ENCODE measurements at regions not wholly inside any gene's neighbourhood (a gene's known extent, or its start where the extent isn't known, plus 50 kb on each side); places are given as distances from the start of the nearest gene placed in this dataset.
"Not testable (repeated sequence)": the region's sequence is repeated elsewhere in the genome, so short reads cannot be mapped to it uniquely, and the experiment has no call there.

DNA sequence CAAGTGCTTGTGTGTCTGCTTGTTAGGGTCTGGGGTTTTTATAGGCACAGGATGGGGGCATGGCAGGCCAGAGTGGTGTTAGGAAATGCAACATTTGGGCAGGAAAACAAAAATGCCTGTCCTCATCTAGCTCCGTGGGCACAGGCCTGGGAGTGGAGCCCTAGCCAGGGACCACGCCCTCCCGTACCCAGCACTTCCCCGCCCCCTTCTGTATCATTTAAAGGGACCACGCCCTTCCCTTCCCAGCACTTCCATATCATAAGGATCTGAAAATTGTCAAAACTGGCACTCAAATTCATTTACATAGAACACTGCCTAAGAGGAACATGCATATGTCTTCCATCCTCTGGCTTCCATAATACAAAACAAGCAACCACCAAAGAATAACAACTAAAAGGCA lies 185.8 kb downstream of the B3GLCT start:
- DNase-seq, result no peak

DNA sequence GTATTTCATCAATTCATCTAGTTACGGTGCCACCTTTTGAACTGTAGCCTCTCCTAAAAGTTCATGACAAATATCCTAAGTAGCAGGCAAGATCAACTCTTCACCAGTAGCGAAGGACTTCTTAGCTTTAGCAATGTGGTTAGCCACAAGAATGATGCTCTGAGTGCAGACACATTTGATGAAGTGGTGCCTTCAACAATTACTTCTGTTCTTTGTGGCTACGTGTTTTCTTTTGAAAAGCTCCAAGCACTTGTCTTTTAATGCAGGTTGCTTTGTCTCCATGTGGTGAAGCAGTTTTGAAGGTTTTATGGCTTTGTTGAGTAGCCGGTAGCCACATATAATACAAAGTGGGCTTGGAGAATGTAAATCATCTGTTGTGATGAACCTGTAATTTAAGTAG lies 194.7 kb downstream of the B3GLCT start:
- no peak for DNase-seq

DNA sequence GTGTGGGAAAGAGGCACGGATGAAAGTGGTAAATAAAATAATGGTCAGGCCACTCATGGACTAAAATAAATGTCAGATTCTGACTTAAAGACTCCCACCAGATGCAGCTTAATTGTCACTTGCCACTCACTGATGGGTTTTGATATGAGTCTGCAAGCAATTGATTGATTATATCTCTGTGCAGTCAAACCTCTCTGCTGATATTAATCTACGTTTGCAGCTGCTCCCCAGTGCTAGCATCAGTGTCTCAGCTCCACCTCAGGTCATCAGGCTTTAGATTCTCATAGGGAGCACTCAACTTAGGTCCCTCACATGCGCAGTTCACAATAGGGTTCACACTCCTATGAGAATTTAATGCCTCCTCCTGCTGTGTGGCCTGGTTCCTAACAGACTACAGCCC lies 195.3 kb downstream of the B3GLCT start:
- DNase-seq, result no peak

- DNase-seq, result no peak
Measured at GRCh38 chr13:31399690-31400089, 199.9 kb downstream of the B3GLCT start.

GRCh38 chr13:31403711-31404110 lies 203.9 kb downstream of the B3GLCT start:
- not testable (repeated sequence) for DNase-seq

- no peak for DNase-seq
Measured at GRCh38 chr13:31408927-31409326, 209.2 kb downstream of the B3GLCT start.

DNA sequence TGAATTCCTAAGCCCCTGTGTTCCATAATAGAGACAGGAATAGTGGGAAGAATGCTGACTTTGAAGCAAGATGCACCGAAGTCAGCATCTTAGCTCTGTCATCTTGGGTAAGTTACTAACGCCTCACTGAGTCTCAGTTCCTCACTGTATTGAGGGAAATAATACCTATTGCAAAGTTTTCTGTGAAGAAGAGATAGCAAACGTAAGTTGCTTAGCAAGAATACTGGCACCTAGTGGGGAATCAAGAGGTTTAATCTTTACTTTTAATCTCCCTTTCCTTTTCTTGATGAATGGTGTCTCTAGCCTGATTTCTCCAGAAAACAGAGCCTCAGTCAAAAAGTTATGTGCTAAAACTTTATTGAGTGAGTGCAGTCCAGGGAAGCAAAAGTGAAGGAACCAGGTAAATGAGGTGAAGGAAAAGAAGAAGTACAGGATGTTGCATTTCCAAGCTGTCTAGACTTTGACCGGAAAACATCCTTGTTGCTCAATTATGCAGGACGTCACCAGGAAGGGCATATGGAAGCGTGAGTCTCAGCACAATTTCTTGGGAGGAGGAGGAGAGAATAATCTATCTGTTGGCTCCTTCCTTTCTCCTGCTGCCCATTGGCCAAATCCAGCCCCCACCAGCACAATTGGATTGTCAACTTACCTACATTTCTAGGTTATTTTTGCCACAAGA lies 210.0 kb downstream of the B3GLCT start:
- DNase-seq, result no peak

- DNase-seq, result no peak
Measured at GRCh38 chr13:31413516-31413915, 213.7 kb downstream of the B3GLCT start.

DNA sequence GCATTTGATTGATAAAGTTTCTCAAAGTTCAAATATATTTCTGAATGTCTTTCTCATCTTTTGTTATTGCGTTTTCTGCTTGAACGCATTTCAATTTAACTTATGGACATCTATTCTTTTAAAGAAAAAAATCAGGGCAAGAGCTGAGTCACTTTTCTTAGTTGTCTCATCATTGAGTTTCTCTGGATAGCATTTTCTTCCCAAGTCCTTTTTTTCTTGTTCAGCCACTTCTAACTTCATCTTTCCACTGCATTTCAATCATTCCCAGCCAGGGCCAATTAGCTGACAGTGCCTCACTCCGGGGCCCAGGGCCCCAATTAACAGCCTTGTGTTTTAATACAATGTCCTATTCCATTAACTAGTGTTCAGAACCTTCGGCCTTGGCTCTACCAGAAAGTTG lies 216.3 kb downstream of the B3GLCT start:
- no peak for DNase-seq

DNA sequence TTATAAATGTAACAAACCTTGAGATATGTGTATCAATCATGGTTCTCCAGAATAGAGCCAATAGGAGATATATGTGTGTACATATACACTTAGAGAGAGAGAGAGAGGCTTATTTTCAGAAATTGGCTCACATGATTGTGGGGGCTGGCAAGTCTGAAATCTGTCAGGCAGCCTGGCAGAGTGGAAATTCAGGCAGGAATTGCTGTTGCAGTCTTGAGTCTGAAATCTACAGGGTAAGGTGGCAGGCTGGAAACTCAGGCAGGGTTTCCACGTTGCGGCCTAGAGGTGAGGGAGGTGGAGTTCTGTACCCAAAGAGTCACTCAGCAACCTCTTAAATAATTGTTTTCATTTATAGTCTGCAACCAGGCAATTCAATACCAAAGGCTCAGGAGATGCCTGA lies 218.4 kb downstream of the B3GLCT start:
- DNase-seq, result no peak

- no peak for DNase-seq
Measured at GRCh38 chr13:31421756-31422155, 222.0 kb downstream of the B3GLCT start.

DNA sequence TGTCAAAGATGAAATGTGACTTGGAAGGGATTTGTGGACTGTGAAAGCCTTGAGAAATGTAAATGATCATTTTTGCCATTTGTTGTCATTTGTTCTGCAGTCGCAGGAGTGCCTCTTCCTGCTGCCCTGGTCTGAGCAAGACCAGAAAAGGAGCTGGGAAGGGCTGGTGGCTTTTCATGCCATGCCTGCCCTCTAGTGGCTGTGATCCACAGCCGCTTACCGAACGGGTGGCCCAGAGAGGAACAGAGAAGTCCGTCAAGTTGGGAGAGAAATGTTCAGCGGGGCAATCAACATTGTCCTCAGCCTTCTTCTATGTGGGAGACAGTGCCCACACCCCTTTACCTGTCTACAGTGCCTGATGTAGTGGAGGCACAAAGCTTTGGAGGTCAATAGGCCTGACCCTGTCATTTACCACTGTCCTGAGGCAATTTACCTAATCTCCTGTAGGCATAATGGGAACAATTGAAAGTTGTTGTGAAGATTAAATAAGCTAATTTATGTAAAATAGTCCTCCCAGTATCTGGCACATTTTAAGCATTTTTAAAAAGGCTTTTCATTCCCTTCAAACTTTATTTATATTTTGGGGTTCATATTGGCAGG lies 224.5 kb downstream of the B3GLCT start:
- peak; percentile 40 for DNase-seq

GRCh38 chr13:31426395-31426794 lies 226.6 kb downstream of the B3GLCT start:
- no peak for DNase-seq

- no peak for DNase-seq
Measured at GRCh38 chr13:31427151-31428100, 227.7 kb downstream of the B3GLCT start.

- peak; percentile 34 for DNase-seq
Measured at GRCh38 chr13:31431722-31432137, 232.0 kb downstream of the B3GLCT start.

DNA sequence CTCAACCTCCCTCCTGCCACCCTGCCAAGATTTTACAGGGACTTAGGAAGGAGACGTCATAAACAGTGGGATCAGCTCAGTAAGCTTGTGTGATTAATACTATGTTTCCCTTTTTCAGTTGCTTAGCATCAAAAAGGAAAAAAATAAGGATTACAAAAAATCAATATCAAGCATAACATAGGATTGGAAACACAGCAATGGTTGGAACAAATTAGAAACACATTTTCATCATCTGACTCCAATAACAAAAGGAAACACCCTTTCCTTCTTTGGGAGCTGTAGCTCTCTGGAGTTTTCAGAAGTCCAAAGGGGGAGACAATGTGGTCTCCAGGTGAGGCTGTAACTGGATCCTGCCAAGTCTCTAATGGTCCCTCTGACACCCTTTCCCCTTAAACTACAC lies 233.4 kb downstream of the B3GLCT start:
- DNase-seq, result no peak

DNA sequence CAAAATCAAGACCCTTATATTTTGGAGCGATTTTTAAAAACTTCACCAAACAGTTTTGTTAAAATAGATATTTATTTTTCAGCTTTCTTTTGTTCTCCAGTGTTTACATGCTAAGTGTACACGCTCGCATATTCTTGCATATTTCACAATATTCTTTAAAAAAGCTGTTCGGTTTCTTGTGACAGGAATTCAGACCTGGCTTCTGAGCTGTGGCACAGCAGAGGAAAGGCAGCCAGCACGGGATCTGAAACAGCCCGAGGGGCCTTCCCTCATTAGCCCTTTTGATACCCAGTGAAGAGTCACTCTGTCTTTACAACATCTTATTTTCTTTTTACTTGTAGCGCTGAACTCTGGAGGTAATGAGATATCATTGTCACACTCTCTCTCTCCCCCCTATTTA lies 234.0 kb downstream of the B3GLCT start:
- DNase-seq, result no peak

GRCh38 chr13:31434613-31435012 lies 234.8 kb downstream of the B3GLCT start:
- no peak for DNase-seq

- DNase-seq, result no peak
Measured at GRCh38 chr13:31435536-31435935, 235.8 kb downstream of the B3GLCT start.

DNA sequence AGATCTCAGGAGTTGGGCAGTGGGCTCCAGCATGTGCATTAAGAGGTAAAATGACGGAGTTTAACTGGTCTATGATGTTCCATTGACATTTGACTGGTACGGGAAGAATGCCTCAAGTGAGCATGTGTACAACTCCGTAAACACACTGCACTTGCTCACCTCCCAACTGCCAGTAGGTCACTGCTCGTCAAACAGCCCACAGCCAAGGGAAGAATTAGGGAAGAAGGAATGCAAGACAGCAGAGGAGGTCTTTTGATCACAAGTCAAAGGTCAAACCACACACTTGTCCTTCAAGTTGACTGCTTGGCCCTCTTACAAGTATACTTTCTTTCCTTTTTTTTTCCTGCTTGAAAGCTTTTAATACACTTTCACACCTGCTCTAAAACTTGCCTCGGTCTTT lies 236.7 kb downstream of the B3GLCT start:
- no peak for DNase-seq

DNA sequence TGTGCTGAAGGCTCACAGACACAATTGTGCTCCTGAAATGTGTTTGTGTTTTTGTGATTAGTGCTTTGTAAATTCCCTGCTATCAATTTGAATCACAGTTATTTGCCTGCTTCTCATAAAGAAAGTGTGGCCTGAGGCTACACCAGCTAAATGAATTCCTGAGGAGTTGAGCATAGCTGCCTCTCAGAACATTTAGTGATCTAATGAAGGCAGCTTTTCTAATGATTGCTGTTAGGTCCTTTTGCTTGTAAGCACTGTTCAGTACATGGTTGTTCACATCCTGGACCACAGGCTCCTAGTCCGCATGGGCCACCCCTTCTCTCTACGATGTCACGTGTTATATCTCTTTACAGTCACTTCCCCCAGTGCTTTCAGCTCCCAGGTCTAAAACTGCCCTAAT lies 238.2 kb downstream of the B3GLCT start:
- no peak for DNase-seq

DNA sequence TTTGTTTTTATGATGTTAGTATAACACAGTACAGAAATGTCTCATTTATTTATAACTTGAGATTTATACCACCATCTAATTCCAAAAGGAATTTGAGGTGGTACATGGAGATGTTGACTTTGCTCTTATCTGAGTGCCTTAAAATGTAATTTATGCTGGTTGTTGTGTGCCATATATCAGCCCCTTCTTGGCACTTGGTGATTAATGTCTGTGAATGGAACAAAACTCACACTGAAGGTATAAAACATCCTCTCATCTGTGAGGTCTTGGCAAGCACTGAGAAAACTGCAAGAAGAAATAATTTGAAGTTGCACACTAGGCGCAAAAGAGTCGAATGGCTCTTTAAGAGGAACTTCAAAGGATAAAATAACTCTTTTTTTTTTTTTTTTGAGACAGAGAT lies 240.4 kb downstream of the B3GLCT start:
- no peak for DNase-seq

GRCh38 chr13:31441800-31442510 lies 242.2 kb downstream of the B3GLCT start:
- no peak for DNase-seq
